ENCODE measurements at regions not wholly inside any gene's neighbourhood (a gene's known extent, or its start where the extent isn't known, plus 50 kb on each side); places are given as distances from the start of the nearest gene placed in this dataset.

DNA sequence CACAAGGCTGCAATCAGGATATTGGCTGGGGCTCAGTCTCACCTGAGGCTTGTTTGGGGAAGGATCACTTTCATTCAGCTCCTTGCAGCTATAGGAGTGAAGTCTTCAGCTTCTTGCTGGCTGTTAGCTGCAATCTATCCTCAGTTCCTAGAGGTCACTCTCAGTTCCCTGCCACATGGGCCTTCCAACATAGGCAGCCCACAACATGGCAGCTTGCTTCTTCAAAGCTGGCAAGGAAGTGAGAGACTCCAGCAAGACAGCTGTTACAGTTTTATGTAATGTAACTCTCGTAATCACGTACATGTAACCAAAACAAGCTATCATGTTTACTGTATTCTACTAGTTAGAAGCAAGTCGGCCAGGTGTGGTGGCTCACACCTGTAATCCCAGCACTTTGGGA is 226.9 kb downstream of the CDC5L start:
- DNase-seq = no peak

DNA sequence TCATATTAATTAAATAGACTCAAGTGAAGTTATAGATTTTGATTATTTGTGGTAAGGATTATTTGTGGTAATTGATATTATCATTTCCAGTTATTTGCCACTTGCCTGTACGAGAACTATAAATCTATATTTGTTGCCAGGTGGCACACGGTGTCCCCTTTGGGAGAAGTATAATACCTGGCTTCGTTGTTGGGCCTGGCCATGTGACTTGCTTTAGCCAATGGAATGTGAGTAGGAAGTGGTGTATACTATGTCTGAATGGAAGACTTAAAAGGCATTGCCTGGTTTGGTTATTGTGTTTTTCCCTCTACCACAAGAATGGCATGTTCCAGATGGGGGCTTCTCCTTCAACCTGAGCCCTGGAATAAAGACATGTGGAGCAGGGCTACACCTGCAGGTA is 228.1 kb downstream of the CDC5L start:
- no peak for DNase-seq

DNA sequence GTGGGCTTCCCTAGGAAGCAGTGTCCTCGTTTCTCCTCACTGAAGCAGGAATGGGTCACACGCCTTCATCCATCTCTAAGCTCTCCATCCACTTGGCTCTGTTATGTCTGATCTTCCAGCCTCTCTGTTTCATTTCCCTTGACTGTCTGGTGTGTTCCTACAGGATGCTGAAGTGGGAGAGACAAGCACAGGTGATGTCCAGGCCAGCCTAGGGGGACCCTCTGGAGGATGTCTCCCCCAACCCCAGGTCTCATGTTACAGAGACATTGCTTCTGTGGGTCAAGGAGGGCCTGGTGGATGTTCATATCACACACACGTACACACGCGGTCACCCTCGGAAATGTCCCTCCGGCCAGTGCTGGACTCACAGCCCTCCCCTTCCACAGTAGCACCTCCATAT is 229.9 kb downstream of the CDC5L start:
- DNase-seq = no peak

DNA sequence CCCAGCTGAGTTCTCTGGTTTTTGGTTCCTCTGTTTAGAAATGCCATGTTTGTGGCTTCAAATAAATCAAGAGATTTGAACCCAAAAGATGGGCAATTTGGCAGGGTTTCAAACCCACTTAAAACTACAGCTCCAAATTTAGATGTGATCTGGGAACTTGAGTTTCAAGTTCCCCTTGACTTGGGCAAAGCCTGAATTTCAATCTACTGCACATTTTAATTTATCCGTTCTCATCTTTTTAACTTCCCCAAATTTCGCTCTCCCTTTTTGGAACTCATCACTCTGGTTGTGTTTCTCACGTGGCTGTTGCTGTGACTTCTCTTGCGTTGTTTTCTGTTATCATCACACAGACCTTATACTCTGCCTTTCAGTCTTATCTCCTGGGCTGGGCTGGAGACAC is 230.9 kb downstream of the CDC5L start:
- DNase-seq = no peak

DNA sequence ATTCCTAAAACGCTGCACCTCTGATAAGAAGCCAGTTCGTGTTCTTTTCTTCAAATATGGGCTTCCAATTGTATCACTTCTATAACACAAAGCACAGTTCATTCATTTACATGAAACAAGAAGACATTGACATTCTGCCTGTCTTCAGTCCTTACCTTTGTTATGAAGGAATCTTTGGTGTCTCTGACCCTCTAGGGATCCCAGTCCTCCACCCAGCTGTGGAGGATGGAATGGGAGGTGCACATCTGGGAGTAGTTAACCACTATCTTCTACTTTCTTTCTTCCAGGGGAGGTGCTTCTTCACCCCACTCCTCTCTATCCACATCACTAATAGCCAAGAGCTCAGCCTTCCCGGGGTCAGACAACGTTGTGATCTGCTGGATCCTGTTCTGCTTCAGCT is 233.4 kb downstream of the CDC5L start:
- no peak for DNase-seq

GRCh38 chr6:44621846-44622245 is 234.3 kb downstream of the CDC5L start:
- no peak for DNase-seq

DNA sequence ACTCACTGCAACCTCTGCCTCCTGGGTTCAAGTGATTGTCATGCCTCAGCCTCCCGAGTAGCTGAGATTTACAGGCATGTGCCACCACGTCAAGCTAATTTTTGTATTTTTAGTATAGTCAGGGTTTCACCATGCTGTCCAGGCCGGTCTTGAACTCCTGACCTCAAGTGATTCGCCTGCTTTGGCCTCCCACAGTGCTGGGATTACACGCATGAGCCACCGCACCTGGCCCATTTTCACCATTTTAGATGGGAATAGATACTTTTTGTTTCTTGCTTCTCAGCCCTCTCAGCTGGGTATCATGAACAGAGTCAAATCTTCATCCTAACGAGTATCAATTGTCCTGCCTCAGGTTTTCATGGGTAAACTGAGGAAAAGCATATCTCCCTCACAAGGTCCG is 235.0 kb downstream of the CDC5L start:
- DNase-seq = no peak

GRCh38 chr6:44622956-44623355 is 235.4 kb downstream of the CDC5L start:
- no peak for DNase-seq

- no peak for DNase-seq
Measured at GRCh38 chr6:44624226-44624625, 236.7 kb downstream of the CDC5L start.

- DNase-seq = no peak
Measured at GRCh38 chr6:44624936-44625573, 237.5 kb downstream of the CDC5L start.

DNA sequence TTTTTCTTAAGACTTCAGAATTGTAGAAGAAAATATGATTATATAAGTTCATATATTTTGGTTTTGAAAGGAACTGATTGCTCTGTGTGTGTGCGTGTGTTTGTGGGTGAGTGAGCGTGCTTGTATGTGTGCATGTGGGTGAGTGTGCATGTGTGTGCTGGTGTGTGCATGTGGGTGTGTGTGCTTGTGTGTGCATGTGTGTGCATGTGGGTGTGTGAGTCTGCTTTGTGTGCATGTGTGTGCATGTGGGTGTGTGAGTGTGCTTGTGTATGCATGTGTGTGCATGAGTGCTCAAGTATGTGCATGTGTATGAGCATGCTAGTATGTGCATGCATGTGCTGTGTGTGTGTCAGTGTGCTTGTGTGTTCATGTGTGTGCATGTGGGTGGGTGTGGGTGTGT is 238.5 kb downstream of the CDC5L start:
- DNase-seq = no peak

GRCh38 chr6:44626616-44627015 is 239.1 kb downstream of the CDC5L start:
- no peak for DNase-seq

DNA sequence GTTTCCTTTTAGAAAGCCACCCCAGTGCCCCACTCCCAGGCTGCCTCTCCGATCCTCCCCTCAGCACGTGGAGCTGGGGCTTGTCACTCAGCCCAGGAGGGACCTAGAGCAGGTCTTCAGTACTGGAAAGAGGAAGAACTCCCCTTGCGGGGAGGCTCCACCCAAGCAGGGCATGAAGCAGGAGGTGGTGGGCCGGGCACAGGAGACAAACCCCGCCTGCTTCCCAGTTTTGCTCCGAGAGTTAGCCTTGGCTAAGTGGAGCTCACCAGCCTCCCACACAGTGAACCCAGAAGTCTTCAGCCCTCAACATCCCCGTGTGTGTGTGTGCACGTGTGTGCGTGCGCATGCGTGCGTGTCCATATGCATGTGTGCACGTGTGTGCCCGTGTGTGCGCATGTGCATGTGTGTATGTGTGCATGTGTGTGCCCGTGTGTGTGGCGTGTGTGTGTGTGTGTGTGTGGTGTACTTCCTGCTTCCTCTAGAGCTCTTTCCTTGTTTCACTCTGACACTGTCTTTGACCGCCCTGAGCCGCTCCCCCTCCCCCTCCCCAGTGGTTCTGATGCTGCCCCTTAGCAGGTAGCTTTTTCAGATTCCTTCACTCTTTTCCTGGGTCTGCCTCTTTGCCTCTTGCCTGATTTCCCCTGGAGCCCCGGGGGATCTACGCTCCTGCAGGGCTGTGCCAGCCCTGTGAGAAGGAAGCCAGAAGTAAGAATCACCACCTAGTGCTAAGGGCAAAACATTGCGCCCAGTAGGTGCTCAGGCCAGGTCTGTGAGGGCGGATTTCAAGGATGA is 239.8 kb downstream of the CDC5L start:
- DNase-seq = no peak

GRCh38 chr6:44627883-44628271 is 240.4 kb downstream of the CDC5L start:
- DNase-seq = no peak

DNA sequence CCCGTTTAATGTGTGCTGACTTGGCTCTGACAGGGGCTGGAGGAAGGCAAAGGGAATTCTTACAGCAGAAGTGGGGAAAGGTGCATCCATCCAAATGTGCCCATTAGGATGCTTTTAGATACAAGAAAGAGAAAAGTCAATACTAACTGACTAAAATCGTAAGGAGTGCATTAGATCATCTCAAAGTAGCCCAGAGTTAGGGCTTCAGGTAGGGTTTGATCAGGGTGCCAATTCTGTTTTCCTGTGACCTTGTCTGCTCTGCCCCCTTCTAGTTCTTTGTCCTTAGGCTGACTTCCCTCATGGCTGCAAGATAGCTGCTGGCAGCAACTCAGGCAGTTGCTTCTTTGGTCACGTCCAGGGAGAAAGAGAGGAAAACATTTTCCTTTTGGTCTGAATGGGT is 240.8 kb downstream of the CDC5L start:
- no peak for DNase-seq

- DNase-seq = no peak
Measured at GRCh38 chr6:44629636-44630035, 242.1 kb downstream of the CDC5L start.

DNA sequence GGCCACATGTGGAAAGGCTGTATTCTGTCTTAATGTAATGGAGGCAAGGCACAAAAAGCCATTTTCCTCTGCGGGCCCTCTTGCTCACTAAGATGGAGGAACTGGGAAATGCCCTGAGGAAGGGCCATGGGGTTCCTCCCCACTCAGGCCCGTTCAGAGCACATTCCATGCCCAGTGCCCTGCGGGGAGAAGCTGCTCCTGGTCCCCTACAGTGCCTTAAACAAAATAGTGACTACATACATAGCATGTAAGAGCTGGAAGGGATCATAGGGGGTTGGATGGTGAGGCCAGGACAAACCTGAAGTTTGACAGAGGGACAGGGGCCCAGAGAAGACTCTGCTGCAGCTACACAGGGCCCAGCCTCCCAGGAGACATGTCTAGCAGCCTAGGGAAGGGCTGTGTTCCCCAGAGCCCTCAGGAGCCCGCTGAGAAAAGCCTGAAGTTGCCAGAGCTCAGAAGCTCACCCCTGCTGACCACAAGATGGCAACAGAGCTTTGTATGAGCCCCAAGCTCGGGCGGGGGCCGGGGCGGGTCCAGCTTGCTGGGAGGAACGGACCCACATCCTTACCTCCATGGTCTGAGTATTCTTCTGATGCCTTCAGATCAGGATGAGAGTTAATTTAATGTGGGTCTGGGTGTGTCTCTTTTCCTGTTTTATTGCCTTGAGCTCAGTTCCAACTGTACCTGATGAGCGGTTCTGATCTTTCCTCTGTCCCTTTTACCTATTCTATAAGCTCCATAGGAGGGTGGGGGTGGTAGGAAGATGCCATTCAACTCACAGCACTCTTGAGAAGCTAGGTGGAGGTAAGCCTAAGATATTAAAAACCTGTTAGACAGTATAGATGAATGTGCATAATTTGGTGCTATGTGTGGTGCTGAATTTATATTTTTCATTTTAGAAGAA is 242.9 kb downstream of the CDC5L start:
- no peak for DNase-seq

DNA sequence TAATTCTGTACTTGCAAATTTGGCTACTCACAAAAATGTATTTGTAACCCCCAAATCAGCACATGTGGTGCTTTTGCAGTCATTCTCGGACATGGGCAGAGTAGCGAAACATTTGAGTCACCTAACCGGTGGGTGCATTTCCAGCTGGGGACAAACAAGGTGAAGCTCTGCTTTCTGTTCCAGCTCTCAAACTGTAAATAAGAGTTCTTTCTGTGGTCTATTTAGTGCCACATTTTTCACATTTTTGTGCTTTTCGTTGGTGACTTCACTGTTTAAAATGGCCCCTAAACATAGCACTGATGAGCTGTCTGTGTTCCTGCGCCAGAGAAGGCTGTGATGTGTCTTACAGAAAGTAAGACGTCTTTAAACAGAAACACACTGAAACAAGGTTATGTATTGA is 244.5 kb downstream of the CDC5L start:
- no peak for DNase-seq

GRCh38 chr6:44634321-44634720 is 246.8 kb downstream of the CDC5L start:
- DNase-seq = no peak

DNA sequence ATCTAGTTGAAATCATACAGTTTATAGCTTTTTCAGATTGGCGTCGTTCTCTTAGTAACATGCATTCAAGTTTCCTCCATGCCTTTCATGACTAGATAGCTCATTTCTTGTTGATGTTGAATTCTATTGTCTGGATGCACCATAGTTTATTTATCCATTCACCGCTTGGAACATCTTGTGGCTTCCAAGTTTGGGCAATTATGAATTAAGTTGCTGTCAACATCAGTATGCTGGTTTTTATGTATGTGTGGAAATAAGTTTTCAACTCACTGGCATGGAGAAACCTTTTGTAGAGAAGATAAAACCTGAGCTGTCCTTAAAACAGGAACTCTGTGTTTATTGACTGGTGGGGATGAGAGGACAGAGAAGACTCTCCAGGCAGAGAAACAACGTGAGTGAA is 248.0 kb downstream of the CDC5L start:
- no peak for DNase-seq

GRCh38 chr6:44636561-44637248 is 249.2 kb downstream of the CDC5L start:
- DNase-seq = no peak

GRCh38 chr6:44641344-44642031 is 254.0 kb downstream of the CDC5L start:
- no peak for DNase-seq

DNA sequence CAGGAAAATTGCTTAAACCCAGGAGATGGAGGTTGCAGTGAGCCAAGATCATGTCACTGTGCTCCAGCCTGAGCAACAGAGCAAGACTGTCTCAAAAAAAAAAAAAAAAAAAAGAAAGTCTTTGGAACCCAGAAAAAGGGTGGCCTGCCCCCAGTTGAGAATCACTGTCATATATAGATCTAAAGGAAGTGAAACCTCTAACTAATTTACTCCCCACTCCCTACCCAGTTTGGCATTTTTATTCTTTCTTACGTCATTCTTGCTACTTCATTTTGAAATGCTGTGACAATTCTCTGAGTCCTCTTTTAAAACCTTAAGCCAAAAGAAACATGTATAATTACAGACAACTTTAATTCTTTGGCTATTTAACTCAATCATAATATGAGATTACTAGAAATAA is 254.8 kb downstream of the CDC5L start:
- no peak for DNase-seq

All from activated CD4-positive, CD25-positive, alpha-beta regulatory T cell (primary cell).